Vagina (tissue), 2 donors: ENCODE measurements at regions not wholly inside any gene's neighbourhood (a gene's known extent, or its start where the extent isn't known, plus 50 kb on each side); places are given as distances from the start of the nearest gene placed in this dataset.

Experiments used
- DNase-seq, 2 donors: peaks; one replicate each; pipeline ENCODE4 v3.0.0-alpha.2; 2017; ENCODE audit errors: extremely low spot score in 2 of 2
- H3K27ac ChIP-seq: fragments of 200-600 bp; sonication (generic); one replicate; pipeline ENCODE4 v1.5.1; 2019
- H3K27me3 ChIP-seq: fragments of 200-600 bp; sonication (generic); one replicate; pipeline ENCODE4 v1.5.1; 2019
- H3K36me3 ChIP-seq, 2 donors: fragments of 200-600 bp; sonication (generic); one replicate each; pipeline ENCODE4 v1.5.1; 2017 to 2019
- H3K4me1 ChIP-seq: fragments of 200-600 bp; sonication (generic); one replicate; pipeline ENCODE4 v1.5.1; 2019
- H3K4me3 ChIP-seq, 2 donors: fragments of 200-600 bp; sonication (generic); 1 replicate in 1 of 2; 2 replicates in 1 of 2; pipeline ENCODE4 v1.5.1; 2016 to 2019
- H3K9me3 ChIP-seq: fragments of 200-600 bp; sonication (generic); one replicate; pipeline ENCODE4 v1.5.1; 2019
- POLR2A ChIP-seq, 2 donors: fragments of 450-650 bp; IDR thresholded peaks; one replicate each; pipeline ENCODE4 v1.6.1; 2017; ENCODE audit warnings: antibody characterized with exemption in 2 of 2, mild to moderate bottlenecking in 2 of 2, moderate library complexity in 2 of 2
- POLR2AphosphoS5 ChIP-seq, 2 donors: sonication (generic); formaldehyde crosslinking; IDR thresholded peaks; one replicate each; pipeline ENCODE4 v1.9.0; 2017; ENCODE audit warnings: antibody characterized with exemption in 2 of 2, mild to moderate bottlenecking in 2 of 2, low read depth in 1 of 2; ENCODE audit not compliant: insufficient read depth in 1 of 2
- intact Hi-C: fragments of 100-400 bp; cut with DNase I; formaldehyde crosslinking; loops from one replicate; pipeline ENCODE4 v1.15.1; 2023
- TF ChIP-seq, protein P1 (sequence below), 3 experiments: fragments of 450-650 bp in 2 of 3; fragments of 200-600 bp in 1 of 3; sonication (generic) in 1 of 3; IDR thresholded peaks; one replicate each; pipeline ENCODE4 v1.5.1; 2017 to 2019; ENCODE audit warnings: antibody characterized with exemption in 3 of 3, mild to moderate bottlenecking in 2 of 3, moderate library complexity in 2 of 3

DNA sequence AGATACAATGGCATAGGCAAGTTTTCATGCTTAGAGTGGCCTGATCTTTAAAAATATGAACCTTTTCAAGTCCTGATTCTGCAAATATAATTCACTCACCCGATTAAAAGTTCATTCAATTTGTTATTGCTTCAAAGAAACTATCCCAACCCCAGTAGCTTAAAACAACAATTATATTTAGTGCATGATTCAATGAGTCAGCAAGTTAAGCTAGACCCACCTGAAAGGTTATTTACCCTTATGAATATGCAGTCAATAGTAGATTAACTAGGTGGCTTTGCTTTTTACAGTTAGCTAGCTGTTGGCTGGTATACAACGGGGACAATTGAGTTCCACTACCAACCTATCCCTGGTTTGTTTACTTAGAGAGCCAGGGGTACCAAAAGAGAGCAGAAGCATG, 95.6 kb upstream of the ANKEF1 start:
- Histone ChIP-seq H3K27me3 (no peaks in the 10 kb centered on the region), H3K4me3 (no peak overlapping the region), H3K4me1 (no peaks in the 10 kb centered on the region), H3K27ac (no peak overlapping the region), H3K36me3 (no peaks in the 10 kb centered on the region), H3K9me3 (no peaks in the 10 kb centered on the region)
- TF ChIP-seq, protein P1, sequence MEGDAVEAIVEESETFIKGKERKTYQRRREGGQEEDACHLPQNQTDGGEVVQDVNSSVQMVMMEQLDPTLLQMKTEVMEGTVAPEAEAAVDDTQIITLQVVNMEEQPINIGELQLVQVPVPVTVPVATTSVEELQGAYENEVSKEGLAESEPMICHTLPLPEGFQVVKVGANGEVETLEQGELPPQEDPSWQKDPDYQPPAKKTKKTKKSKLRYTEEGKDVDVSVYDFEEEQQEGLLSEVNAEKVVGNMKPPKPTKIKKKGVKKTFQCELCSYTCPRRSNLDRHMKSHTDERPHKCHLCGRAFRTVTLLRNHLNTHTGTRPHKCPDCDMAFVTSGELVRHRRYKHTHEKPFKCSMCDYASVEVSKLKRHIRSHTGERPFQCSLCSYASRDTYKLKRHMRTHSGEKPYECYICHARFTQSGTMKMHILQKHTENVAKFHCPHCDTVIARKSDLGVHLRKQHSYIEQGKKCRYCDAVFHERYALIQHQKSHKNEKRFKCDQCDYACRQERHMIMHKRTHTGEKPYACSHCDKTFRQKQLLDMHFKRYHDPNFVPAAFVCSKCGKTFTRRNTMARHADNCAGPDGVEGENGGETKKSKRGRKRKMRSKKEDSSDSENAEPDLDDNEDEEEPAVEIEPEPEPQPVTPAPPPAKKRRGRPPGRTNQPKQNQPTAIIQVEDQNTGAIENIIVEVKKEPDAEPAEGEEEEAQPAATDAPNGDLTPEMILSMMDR (IDR thresholded peaks at IDR 0.05), result no peak
- TF ChIP-seq POLR2AphosphoS5 (IDR thresholded peaks at IDR 0.05; ENCODE audit: insufficient read depth in 1 of 2, low read depth in 1 of 2) (no peak), POLR2A (IDR thresholded peaks at IDR 0.05) (no peak)
- DNase-seq, result no peak
- intact Hi-C loops, result no loop called here

DNA sequence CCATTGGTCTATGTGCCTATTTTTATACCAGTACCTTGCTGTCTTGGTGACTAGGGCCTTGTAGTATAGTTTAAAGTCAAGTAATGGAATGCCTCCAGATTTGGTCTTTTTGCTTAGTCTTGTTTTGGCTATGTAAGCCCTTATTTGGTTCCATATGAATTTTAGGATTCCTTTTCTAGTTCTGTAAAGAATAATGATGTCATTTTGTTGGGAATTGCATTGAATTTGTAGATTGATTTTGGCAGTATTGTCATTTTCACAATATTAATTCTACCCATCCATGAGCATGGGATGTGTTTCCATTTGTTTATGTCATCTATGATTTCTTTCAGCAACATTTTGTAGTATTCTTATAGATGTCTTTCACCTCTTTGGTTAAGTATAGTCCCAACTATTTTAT, 96.4 kb upstream of the PAK5 start:
- intact Hi-C loops, result no loop called here
- no peaks in the 10 kb centered on the region for H3K4me1 ChIP-seq
- H3K9me3 ChIP-seq, result no peaks in the 10 kb centered on the region
- H3K27ac ChIP-seq, result no peak overlapping the region
- no peak for DNase-seq
- TF ChIP-seq POLR2A (IDR thresholded peaks at IDR 0.05) (no peak), POLR2AphosphoS5 (IDR thresholded peaks at IDR 0.05; ENCODE audit: insufficient read depth in 1 of 2, low read depth in 1 of 2) (no peak)
- TF ChIP-seq, protein P1 (IDR thresholded peaks at IDR 0.05), result no peak
- H3K4me3 ChIP-seq, result no peak overlapping the region
- H3K27me3 ChIP-seq, result no peaks in the 10 kb centered on the region
- H3K36me3 ChIP-seq, result no peaks in the 10 kb centered on the region

DNA sequence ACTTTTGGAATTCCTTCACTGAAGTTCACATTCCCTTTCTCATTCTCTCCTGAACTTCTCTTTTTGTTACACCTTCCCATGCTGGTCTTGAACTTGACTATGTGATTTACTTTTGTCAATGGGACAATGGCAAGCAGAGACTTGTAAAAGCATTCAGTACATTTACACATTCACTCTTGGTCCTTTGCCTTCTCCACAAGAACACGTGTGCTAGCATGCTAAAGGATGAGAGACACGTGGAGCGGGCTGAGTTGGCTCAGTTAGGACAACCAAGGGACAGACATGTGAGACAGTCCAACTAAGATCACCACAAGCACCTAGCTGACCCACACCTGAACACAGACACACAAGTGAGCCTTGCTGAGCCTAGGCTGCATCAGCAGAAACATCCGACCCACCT, 91.3 kb upstream of the PAK5 start:
- Histone ChIP-seq H3K9me3 (no peaks in the 10 kb centered on the region), H3K4me3 (no peak overlapping the region), H3K4me1 (no peaks in the 10 kb centered on the region), H3K27ac (no peak overlapping the region), H3K27me3 (no peaks in the 10 kb centered on the region), H3K36me3 (no peaks in the 10 kb centered on the region)
- DNase-seq, result no peak
- TF ChIP-seq POLR2AphosphoS5 (IDR thresholded peaks at IDR 0.05; ENCODE audit: insufficient read depth in 1 of 2, low read depth in 1 of 2), result no peak
- TF ChIP-seq POLR2A (IDR thresholded peaks at IDR 0.05), result no peak
- TF ChIP-seq, protein P1 (IDR thresholded peaks at IDR 0.05), result no peak
- intact Hi-C loops, result no loop called here

DNA sequence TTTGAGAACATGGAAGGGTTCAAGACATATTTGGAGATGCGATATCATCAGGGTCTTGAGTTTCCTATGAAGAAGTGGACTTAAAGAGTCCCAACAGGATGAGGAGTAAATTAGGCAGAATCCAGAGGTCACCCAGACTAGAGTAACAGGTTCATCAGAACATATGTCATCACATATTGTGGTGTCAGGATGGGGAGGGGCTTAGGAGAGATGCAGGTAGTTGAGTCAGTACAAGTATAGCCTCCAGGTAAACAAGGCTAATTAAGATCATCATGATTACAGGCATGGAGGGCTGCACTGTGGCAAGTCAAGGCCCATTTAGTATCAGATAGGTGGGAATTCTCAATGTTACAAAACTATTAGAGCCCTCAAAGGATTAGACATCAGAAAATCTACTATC, 90.1 kb upstream of the PAK5 start:
- no peak for DNase-seq
- Histone ChIP-seq H3K9me3 (no peaks in the 10 kb centered on the region), H3K27me3 (no peaks in the 10 kb centered on the region), H3K4me1 (no peaks in the 10 kb centered on the region), H3K27ac (no peak overlapping the region), H3K36me3 (no peaks in the 10 kb centered on the region), H3K4me3 (no peak overlapping the region)
- intact Hi-C loops, result no loop called here
- TF ChIP-seq POLR2AphosphoS5 (IDR thresholded peaks at IDR 0.05; ENCODE audit: insufficient read depth in 1 of 2, low read depth in 1 of 2), result no peak
- TF ChIP-seq, protein P1 (IDR thresholded peaks at IDR 0.05), result no peak
- TF ChIP-seq POLR2A (IDR thresholded peaks at IDR 0.05), result no peak

DNA sequence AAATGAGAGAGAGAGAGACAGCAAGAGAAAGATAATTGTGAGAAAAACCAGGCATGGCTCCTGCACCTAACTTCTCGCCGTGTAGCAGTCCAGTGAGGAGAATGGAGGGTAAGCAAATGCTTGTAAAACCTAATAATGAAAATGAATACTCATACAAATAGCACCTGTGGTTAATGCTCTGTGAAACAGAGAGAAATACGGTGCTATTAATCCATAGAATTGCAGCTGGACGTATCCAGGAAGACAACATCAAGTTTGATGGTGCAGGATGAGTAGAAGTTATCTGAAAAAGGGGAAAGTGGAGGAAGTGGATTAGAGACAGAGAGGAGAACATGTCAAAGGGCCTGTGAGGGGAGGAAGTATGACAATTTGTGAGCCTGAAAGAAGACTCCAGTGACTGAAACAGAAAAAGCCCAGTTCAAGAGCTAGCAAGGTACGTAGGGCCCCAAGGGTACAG, 89.4 kb upstream of the PAK5 start:
- TF ChIP-seq, protein P1 (IDR thresholded peaks at IDR 0.05), result no peak
- no peak for TF ChIP-seq POLR2AphosphoS5 (IDR thresholded peaks at IDR 0.05; ENCODE audit: insufficient read depth in 1 of 2, low read depth in 1 of 2)
- TF ChIP-seq POLR2A (IDR thresholded peaks at IDR 0.05), result no peak
- intact Hi-C loops, result no loop called here
- no peak overlapping the region for H3K27ac ChIP-seq
- no peaks in the 10 kb centered on the region for H3K27me3 ChIP-seq
- no peak overlapping the region for H3K4me3 ChIP-seq
- no peaks in the 10 kb centered on the region for H3K4me1 ChIP-seq
- H3K36me3 ChIP-seq, result no peaks in the 10 kb centered on the region
- no peak for DNase-seq
- H3K9me3 ChIP-seq, result no peaks in the 10 kb centered on the region
